A549 (cell line): ENCODE measurements at regions not wholly inside any gene's neighbourhood (a gene's known extent, or its start where the extent isn't known, plus 50 kb on each side); places are given as distances from the start of the nearest gene placed in this dataset.

Source experiments
- ATAC-seq, 2 experiments: fragments of 200-7000 bp in 1 of 2; fragments of >200 bp in 1 of 2; cut with Nextera tagmentation in 1 of 2; cut with Tn5 transposase in 1 of 2; 3 replicates each; pipeline versions ENCODE4 v1.8.0 to v1.9.1; 2018 to 2020; ENCODE audit warnings: mild to moderate bottlenecking in 1 of 2, moderate library complexity in 1 of 2
- CTCF ChIA-PET: fragments of 300-600 bp; sonication (Branson Sonifier 250); formaldehyde crosslinking; extraction: SDS; loops from one replicate; lab custom pipeline; 2021; ENCODE audit warnings: antibody characterized with exemption, inconsistent platforms; lab: Yijun Ruan, JAX
- POLR2A ChIA-PET: fragments of 350-600 bp; formaldehyde crosslinking; extraction: SDS; loops from one replicate; lab custom pipeline; 2021; ENCODE audit warnings: antibody characterized with exemption, inconsistent platforms; lab: Yijun Ruan, JAX
- DNase-seq, 2 experiments: peaks; one replicate each; pipeline versions ENCODE4 v3.0.0 to v3.0.0-alpha.2; 2011 to 2016; ENCODE audit warnings: low read depth in 1 of 2, low spot score in 1 of 2
- FAIRE-seq: peaks from 2 replicates; lab custom pipeline; 2011; peaks lifted over from hg19 to GRCh38; lab: Jason Lieb, UNC
- H3K27ac ChIP-seq, 2 experiments: fragments of >200 bp; sonication (Bioruptor Twin); formaldehyde crosslinking; 3 replicates each; pipeline ENCODE4 v1.5.1; 2016 to 2017
- H3K4me1 ChIP-seq: fragments of >200 bp; sonication (Bioruptor Twin); formaldehyde crosslinking; 3 replicates; pipeline ENCODE4 v1.6.1; 2016
- H3K4me2 ChIP-seq: fragments of >200 bp; sonication (Bioruptor Twin); formaldehyde crosslinking; 3 replicates; pipeline ENCODE4 v1.6.1; 2016
- H3K4me3 ChIP-seq: fragments of >200 bp; sonication (Bioruptor Twin); formaldehyde crosslinking; 3 replicates; pipeline ENCODE4 v1.5.1; 2016
- H3K9me3 ChIP-seq: fragments of >200 bp; sonication (Bioruptor Twin); formaldehyde crosslinking; 3 replicates; pipeline ENCODE4 v1.6.1; 2016
- BHLHE40 ChIP-seq: IDR thresholded peaks from 2 replicates; pipeline ENCODE4 v1.6.1; 2012; ENCODE audit warnings: low read depth, low read length, inconsistent platforms
- CEBPB ChIP-seq, 2 experiments: fragments of >200 bp in 1 of 2; sonication (Bioruptor Twin) in 1 of 2; formaldehyde crosslinking in 1 of 2; IDR thresholded peaks; 2 replicates each; pipeline ENCODE4 v1.6.1; 2012 to 2016
- CTCF ChIP-seq: fragments of >200 bp; sonication (Bioruptor Twin); formaldehyde crosslinking; IDR thresholded peaks from 3 replicates; pipeline ENCODE4 v1.5.1; 2016
- E2F6 ChIP-seq: IDR thresholded peaks from 2 replicates; pipeline ENCODE4 v1.6.1; 2012; ENCODE audit warnings: low read depth, borderline replicate concordance
- ELK1 ChIP-seq: fragments of 150-350 bp; IDR thresholded peaks from 2 replicates; pipeline ENCODE4 v1.6.1; 2014; ENCODE audit warnings: low read depth, mild to moderate bottlenecking, low read length
- FOSL2 ChIP-seq, 2 experiments: fragments of 450-650 bp in 1 of 2; fragments of >200 bp in 1 of 2; sonication (Bioruptor Twin) in 1 of 2; formaldehyde crosslinking; IDR thresholded peaks; 2 replicates each; pipeline versions ENCODE4 v1.5.0 to v1.6.1; 2016 to 2020; ENCODE audit warnings: mild to moderate bottlenecking in 1 of 2, moderate library complexity in 1 of 2
- FOXS1 ChIP-seq: fragments of 250-450 bp; sonication (Bioruptor Pico); IDR thresholded peaks from 2 replicates; pipeline ENCODE4 v1.5.0; 2020; ENCODE audit warnings: mild to moderate bottlenecking, moderate library complexity
- HES2 ChIP-seq: fragments of >200 bp; sonication (Bioruptor Twin); formaldehyde crosslinking; IDR thresholded peaks from 2 replicates; pipeline ENCODE4 v1.6.1; 2016
- HOXA7 ChIP-seq: fragments of 250-450 bp; sonication (Bioruptor Pico); IDR thresholded peaks from 2 replicates; pipeline ENCODE4 v1.5.0; 2020; ENCODE audit warnings: mild to moderate bottlenecking, moderate library complexity
- HOXB13 ChIP-seq: fragments of 250-450 bp; sonication (Bioruptor Pico); IDR thresholded peaks from 2 replicates; pipeline ENCODE4 v1.5.0; 2020; ENCODE audit warnings: low read depth, mild to moderate bottlenecking, moderate library complexity
- HOXB5 ChIP-seq: fragments of 250-450 bp; sonication (Bioruptor Pico); IDR thresholded peaks from 2 replicates; pipeline ENCODE4 v1.5.0; 2020; ENCODE audit warnings: mild to moderate bottlenecking, moderate library complexity
- JUN ChIP-seq, 2 experiments: fragments of >200 bp; sonication (Bioruptor Twin); formaldehyde crosslinking; IDR thresholded peaks; 2 replicates in 1 of 2; 3 replicates in 1 of 2; pipeline ENCODE4 v1.6.1; 2016 to 2017
- JUNB ChIP-seq: fragments of >200 bp; sonication (Bioruptor Twin); formaldehyde crosslinking; IDR thresholded peaks from 2 replicates; pipeline ENCODE4 v1.6.1; 2016
- NFE2L2 ChIP-seq: fragments of 150-350 bp; conservative IDR thresholded peaks from 2 replicates; pipeline ENCODE4 v1.6.1; 2014; ENCODE audit warnings: low read length
- NPAS2 ChIP-seq: fragments of 250-450 bp; sonication (Bioruptor Pico); IDR thresholded peaks from 2 replicates; pipeline ENCODE4 v1.8.0; 2022; ENCODE audit warnings: mild to moderate bottlenecking, moderate library complexity, borderline replicate concordance
- NR3C1 ChIP-seq: fragments of >200 bp; sonication (Bioruptor Twin); formaldehyde crosslinking; IDR thresholded peaks from 3 replicates; pipeline ENCODE4 v1.6.1; 2017
- POLR2A ChIP-seq: IDR thresholded peaks from 2 replicates; pipeline ENCODE4 v1.6.1; 2012; ENCODE audit warnings: mild to moderate bottlenecking, low read length
- POLR2AphosphoS2 ChIP-seq: conservative IDR thresholded peaks from 2 replicates; pipeline ENCODE4 v1.6.1; 2012; ENCODE audit warnings: low read length, improper control_type of control experiment, inconsistent platforms
- RARB ChIP-seq: fragments of 250-450 bp; sonication (Bioruptor Pico); IDR thresholded peaks from 2 replicates; pipeline ENCODE4 v1.8.0; 2021; ENCODE audit warnings: mild to moderate bottlenecking, moderate library complexity
- RCOR1 ChIP-seq: fragments of 150-350 bp; IDR thresholded peaks from 2 replicates; pipeline ENCODE4 v1.6.1; 2014; ENCODE audit warnings: antibody characterized with exemption, low read length, low read depth
- REST ChIP-seq: fragments of 200-600 bp; sonication (generic); IDR thresholded peaks from 2 replicates; pipeline ENCODE4 v1.6.1; 2016; ENCODE audit warnings: antibody characterized with exemption, mild to moderate bottlenecking, moderate library complexity
- RNF2 ChIP-seq: fragments of 200-600 bp; sonication (generic); IDR thresholded peaks from 2 replicates; pipeline ENCODE4 v1.6.1; 2016; ENCODE audit warnings: low read depth, mild to moderate bottlenecking, antibody characterized with exemption, moderate library complexity, borderline replicate concordance
- TFCP2L1 ChIP-seq: fragments of 250-450 bp; sonication (Bioruptor Pico); IDR thresholded peaks from 2 replicates; pipeline ENCODE4 v1.5.0; 2021; ENCODE audit warnings: mild to moderate bottlenecking
- TP53 ChIP-seq: fragments of 250-450 bp; sonication (Bioruptor Pico); IDR thresholded peaks from 2 replicates; pipeline ENCODE4 v1.5.0; 2021; ENCODE audit warnings: mild to moderate bottlenecking, moderate library complexity
- ZC3H11A ChIP-seq: fragments of 450-650 bp; IDR thresholded peaks from 2 replicates; pipeline ENCODE4 v1.6.1; 2014; ENCODE audit warnings: antibody characterized with exemption, mild to moderate bottlenecking
- WGBS: methylation state at CpG from one replicate; pipeline ENCODE4 v1.1.6; 2017; ENCODE audit errors: missing lambda C conversion rate; 5-methylcytosine and 5-hydroxymethylcytosine counted together

GRCh38 chr6:56377295-56377694, 129.9 kb upstream of the COL21A1 start (continued):
- TF ChIP-seq REST (no peak), TFCP2L1 (CRISPR knock-in tag) (no peak), RNF2 (no peak), POLR2AphosphoS2 (no peak), ELK1 (no peak), RCOR1 (no peak), NFE2L2 (no peak), JUN (IDR thresholded peaks at IDR 0.05) (no peak), BHLHE40 (no peak), NPAS2 (no peak), JUNB (no peak), HOXB5 (CRISPR knock-in tag) (no peak)

- no peak overlapping the region for H3K27ac ChIP-seq
- no peak overlapping the region for H3K4me3 ChIP-seq
- TF ChIP-seq CTCF (no peak), HOXA7 (CRISPR knock-in tag) (no peak), E2F6 (no peak), FOXS1 (CRISPR knock-in tag) (no peak), HOXB13 (CRISPR knock-in tag) (no peak), TP53 (no peak), NR3C1 (no peak)
- ChIA-PET POLR2A (no interaction called here), CTCF (interaction anchor here (0.6 to 2.4 kb wide), 3 partner anchors 62 to 220 kb away, joined by 3 to 7 read pairs (median 5); no protein-coding TSS in a partner anchor)
- FAIRE-seq (no peak), ATAC-seq (no peak), DNase-seq (no peak)
- H3K4me1 ChIP-seq = peaks cover 3% of the 10 kb centered on the region; the same call in 2 of the 3 replicates
- no peak overlapping the region for H3K4me2 ChIP-seq
- WGBS = 96% methylated on average over 3 of the region's 3 CpGs
- H3K9me3 ChIP-seq = no peaks in the 10 kb centered on the region
These were observed 128.4 kb upstream of the COL21A1 start for GRCh38 chr6:56375806-56376205.

GRCh38 chr6:56374841-56375369, 127.5 kb upstream of the COL21A1 start:
- DNase-seq (no peak), FAIRE-seq (no peak), ATAC-seq (no peak)
- Histone ChIP-seq H3K4me2 (no peak overlapping the region), H3K4me1 (peaks cover 12% of the 10 kb centered on the region), H3K9me3 (no peaks in the 10 kb centered on the region), H3K27ac (no peak overlapping the region), H3K4me3 (no peak overlapping the region)
- ChIA-PET CTCF (interaction anchor here (2.4 kb wide), 1 partner anchor 220 kb away, joined by 7 read pairs; no protein-coding TSS in a partner anchor), POLR2A (no interaction called here)
- WGBS = 89% methylated on average over 4 of the region's 4 CpGs
- no peak for TF ChIP-seq ZC3H11A
- no peak for TF ChIP-seq HES2
- TF ChIP-seq BHLHE40 = no peak
- no peak for TF ChIP-seq CEBPB (IDR thresholded peaks at IDR 0.05)
- TF ChIP-seq FOSL2 (IDR thresholded peaks at IDR 0.05) = no peak
- no peak for TF ChIP-seq FOSL2 (CRISPR knock-in tag; IDR thresholded peaks at IDR 0.05)
- TF ChIP-seq FOXS1 (CRISPR knock-in tag) = no peak
- TF ChIP-seq POLR2AphosphoS2 = no peak
- no peak for TF ChIP-seq RARB
- no peak for TF ChIP-seq REST
- no peak for TF ChIP-seq POLR2A
